GM12878 (cell line): ENCODE measurements at regions not wholly inside any gene's neighbourhood (a gene's known extent, or its start where the extent isn't known, plus 50 kb on each side); places are given as distances from the start of the nearest gene placed in this dataset.

Experiments used
- POLR2AphosphoS2 ChIP-seq: IDR thresholded peaks from 2 replicates; pipeline ENCODE4 v1.6.1; 2011; ENCODE audit warnings: low read depth, mild to moderate bottlenecking, low read length, improper control_type of control experiment, moderate library complexity
- RBBP5 ChIP-seq: fragments of 200-600 bp; sonication (generic); conservative IDR thresholded peaks from 2 replicates; pipeline ENCODE4 v1.6.1; 2016
- TF ChIP-seq, protein P1 (sequence below), 3 experiments: IDR thresholded peaks in 2 of 3; conservative IDR thresholded peaks in 1 of 3; 2 replicates each; pipeline ENCODE4 v1.5.1; 2011; ENCODE audit warnings: low read depth in 3 of 3, low read length in 3 of 3, mild to moderate bottlenecking in 3 of 3, control low read depth in 2 of 3, moderate library complexity in 2 of 3, inconsistent platforms in 1 of 3, mixed read lengths in 1 of 3; ENCODE audit not compliant: control insufficient read depth in 2 of 3, insufficient read depth in 1 of 3; ENCODE audit errors: extremely low read depth in 1 of 3

DNA sequence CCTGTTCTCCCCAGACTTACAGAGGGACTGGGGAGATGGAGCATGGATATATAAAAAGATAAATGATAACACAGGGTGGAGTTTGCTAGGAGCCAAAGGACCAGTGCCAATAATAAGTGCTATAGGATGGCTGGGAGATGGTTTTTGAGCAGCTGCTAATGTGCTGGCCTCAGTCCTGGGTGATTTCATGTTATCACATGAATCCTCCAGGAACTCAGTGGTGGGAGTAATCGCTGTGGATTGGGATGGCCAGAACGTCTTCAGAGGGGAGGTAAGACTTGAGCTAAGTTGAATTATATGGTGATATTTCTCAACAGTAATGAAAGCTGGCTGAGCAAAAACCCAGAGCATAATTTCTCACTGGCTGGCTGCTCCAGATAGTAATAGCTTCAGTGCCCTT, 441.4 kb downstream of the SLC4A3 start:
- TF ChIP-seq, protein P1, sequence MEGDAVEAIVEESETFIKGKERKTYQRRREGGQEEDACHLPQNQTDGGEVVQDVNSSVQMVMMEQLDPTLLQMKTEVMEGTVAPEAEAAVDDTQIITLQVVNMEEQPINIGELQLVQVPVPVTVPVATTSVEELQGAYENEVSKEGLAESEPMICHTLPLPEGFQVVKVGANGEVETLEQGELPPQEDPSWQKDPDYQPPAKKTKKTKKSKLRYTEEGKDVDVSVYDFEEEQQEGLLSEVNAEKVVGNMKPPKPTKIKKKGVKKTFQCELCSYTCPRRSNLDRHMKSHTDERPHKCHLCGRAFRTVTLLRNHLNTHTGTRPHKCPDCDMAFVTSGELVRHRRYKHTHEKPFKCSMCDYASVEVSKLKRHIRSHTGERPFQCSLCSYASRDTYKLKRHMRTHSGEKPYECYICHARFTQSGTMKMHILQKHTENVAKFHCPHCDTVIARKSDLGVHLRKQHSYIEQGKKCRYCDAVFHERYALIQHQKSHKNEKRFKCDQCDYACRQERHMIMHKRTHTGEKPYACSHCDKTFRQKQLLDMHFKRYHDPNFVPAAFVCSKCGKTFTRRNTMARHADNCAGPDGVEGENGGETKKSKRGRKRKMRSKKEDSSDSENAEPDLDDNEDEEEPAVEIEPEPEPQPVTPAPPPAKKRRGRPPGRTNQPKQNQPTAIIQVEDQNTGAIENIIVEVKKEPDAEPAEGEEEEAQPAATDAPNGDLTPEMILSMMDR (IDR thresholded peaks at IDR 0.05 in 2 of 3, conservative IDR thresholded peaks at IDR 0.05 in 1 of 3; ENCODE audit: control insufficient read depth in 2 of 3, extremely low read depth in 1 of 3, insufficient read depth in 1 of 3, low read depth in 3 of 3, low read length in 3 of 3): no peak
- TF ChIP-seq POLR2AphosphoS2 (no peak), RBBP5 (no peak)
